Inflammatory macrophage treated with lipopolysaccharide for 4 hours (primary cell): ENCODE measurements at regions not wholly inside any gene's neighbourhood (a gene's known extent, or its start where the extent isn't known, plus 50 kb on each side); places are given as distances from the start of the nearest gene placed in this dataset.
"Not testable (repeated sequence)": the region's sequence is repeated elsewhere in the genome, so short reads cannot be mapped to it uniquely, and the experiment has no call there.

ENCODE experiments used
- DNase-seq: peaks from one replicate; pipeline ENCODE4 v3.0.0-alpha.2; 2020

GRCh38 chr2:49861821-49862220 lies 707.5 kb upstream of the FSHR start:
- no peak for DNase-seq

- DNase-seq: no peak
Measured at GRCh38 chr2:49860834-49861233, 706.5 kb upstream of the FSHR start.

- DNase-seq: no peak
Measured at GRCh38 chr2:49860170-49860569, 705.9 kb upstream of the FSHR start.

- no peak for DNase-seq
Measured at GRCh38 chr2:49858657-49859056, 704.3 kb upstream of the FSHR start.

- no peak for DNase-seq
Measured at GRCh38 chr2:49858113-49858490, 703.8 kb upstream of the FSHR start.

GRCh38 chr2:49857371-49858112 lies 703.2 kb upstream of the FSHR start:
- no peak for DNase-seq

- DNase-seq: no peak
Measured at GRCh38 chr2:49845671-49846070, 691.4 kb upstream of the FSHR start.

GRCh38 chr2:49845021-49845420 lies 690.7 kb upstream of the FSHR start:
- DNase-seq: no peak

GRCh38 chr2:49844113-49844512 lies 689.8 kb upstream of the FSHR start:
- not testable (repeated sequence) for DNase-seq

GRCh38 chr2:49843314-49843713 lies 689.0 kb upstream of the FSHR start:
- no peak for DNase-seq

- DNase-seq: no peak
Measured at GRCh38 chr2:49840428-49840975, 686.2 kb upstream of the FSHR start.

GRCh38 chr2:49839818-49840217 lies 685.5 kb upstream of the FSHR start:
- DNase-seq: no peak

GRCh38 chr2:49837561-49838293 lies 683.4 kb upstream of the FSHR start:
- DNase-seq: no peak

GRCh38 chr2:49836017-49836416 lies 681.7 kb upstream of the FSHR start:
- DNase-seq: no peak

- DNase-seq: no peak
Measured at GRCh38 chr2:49834433-49834832, 680.1 kb upstream of the FSHR start.

GRCh38 chr2:49832555-49832954 lies 678.2 kb upstream of the FSHR start:
- DNase-seq: no peak

- DNase-seq: no peak
Measured at GRCh38 chr2:49831698-49832367, 677.5 kb upstream of the FSHR start.

- no peak for DNase-seq
Measured at GRCh38 chr2:49830846-49831245, 676.5 kb upstream of the FSHR start.

GRCh38 chr2:49827366-49827765 lies 673.1 kb upstream of the FSHR start:
- DNase-seq: no peak

GRCh38 chr2:49813208-49813607 lies 658.9 kb upstream of the FSHR start:
- no peak for DNase-seq

GRCh38 chr2:49812730-49813129 lies 658.4 kb upstream of the FSHR start:
- no peak for DNase-seq

GRCh38 chr2:49811502-49811901 lies 657.2 kb upstream of the FSHR start:
- DNase-seq: no peak

- DNase-seq: no peak
Measured at GRCh38 chr2:49807689-49808088, 653.4 kb upstream of the FSHR start.

- no peak for DNase-seq
Measured at GRCh38 chr2:49804111-49804510, 649.8 kb upstream of the FSHR start.
